ENCODE measurements at regions not wholly inside any gene's neighbourhood (a gene's known extent, or its start where the extent isn't known, plus 50 kb on each side); places are given as distances from the start of the nearest gene placed in this dataset.
A peak's percentile ranks its signal among the peaks of the same experiment; 100 is the strongest.

GRCh38 chr14:81868172-81868571, 334.5 kb upstream of the SEL1L start:
- 8% methylated on average over 5 of the region's 5 CpGs for WGBS (ENCODE audit: missing lambda C conversion rate)
- H3K4me2 ChIP-seq: no peak overlapping the region
- ChIA-PET POLR2A (no interaction called here), CTCF (no interaction called here)
- no peaks in the 10 kb centered on the region for H3K4me1 ChIP-seq
- H3K27ac ChIP-seq: no peak overlapping the region
- peak in 1 of 2 experiments; percentile 2 for DNase-seq (ENCODE audit: low read depth in 1 of 2, low spot score in 1 of 2)
- no peak for FAIRE-seq
- ATAC-seq: no peak; a peak in 1 of 6 replicates
- no peak overlapping the region for H3K4me3 ChIP-seq
- TF ChIP-seq SMC3 (IDR thresholded peaks at IDR 0.05): no peak
- TF ChIP-seq NR3C1 (IDR thresholded peaks at IDR 0.05): no peak
- TF ChIP-seq EHMT2 (IDR thresholded peaks at IDR 0.05; ENCODE audit: low read depth): no peak
- TF ChIP-seq MYC (IDR thresholded peaks at IDR 0.05; ENCODE audit: borderline replicate concordance, low read length): no peak
- no peak for TF ChIP-seq MAX (IDR thresholded peaks at IDR 0.05)
- no peak for TF ChIP-seq TFCP2L1 (CRISPR knock-in tag; IDR thresholded peaks at IDR 0.05)
- no peak for TF ChIP-seq TP53 (CRISPR knock-in tag; IDR thresholded peaks at IDR 0.05)
- no peak for TF ChIP-seq EHF (CRISPR knock-in tag; IDR thresholded peaks at IDR 0.05)
- TF ChIP-seq ZSCAN20 (CRISPR knock-in tag; IDR thresholded peaks at IDR 0.05): no peak
- no peak for TF ChIP-seq NFE2L2 (conservative IDR thresholded peaks at IDR 0.05; ENCODE audit: low read length)
- no peak for TF ChIP-seq KDM1A (IDR thresholded peaks at IDR 0.05; ENCODE audit: low read depth)
- TF ChIP-seq RARB (CRISPR knock-in tag; IDR thresholded peaks at IDR 0.05): no peak
- TF ChIP-seq HOXB5 (CRISPR knock-in tag; IDR thresholded peaks at IDR 0.05): no peak
- no peak for TF ChIP-seq CHD4 (IDR thresholded peaks at IDR 0.05; ENCODE audit: borderline replicate concordance)
- no peaks in the 10 kb centered on the region; the same call in 2 of the 3 replicates for H3K9me3 ChIP-seq

GRCh38 chr14:81871706-81872105, 338.1 kb upstream of the SEL1L start:
- Histone ChIP-seq H3K9me3 (no peaks in the 10 kb centered on the region; the same call in 1 of the 3 replicates), H3K4me3 (no peak overlapping the region), H3K4me1 (no peaks in the 10 kb centered on the region), H3K27ac (no peak overlapping the region), H3K4me2 (no peak overlapping the region)
- POLR2A ChIA-PET: no interaction called here
- DNase-seq (ENCODE audit: low read depth in 1 of 2, low spot score in 1 of 2) (no peak), FAIRE-seq (no peak), ATAC-seq (no peak)
- TF ChIP-seq ZSCAN20 (CRISPR knock-in tag; IDR thresholded peaks at IDR 0.05): no peak
- TF ChIP-seq HDAC2 (IDR thresholded peaks at IDR 0.05): no peak
- no peak for TF ChIP-seq ZNF302 (CRISPR knock-in tag; IDR thresholded peaks at IDR 0.05)
- TF ChIP-seq HMGXB4 (CRISPR knock-in tag; IDR thresholded peaks at IDR 0.05; ENCODE audit: borderline replicate concordance): no peak
- TF ChIP-seq NR3C1 (IDR thresholded peaks at IDR 0.05): no peak
- no peak for TF ChIP-seq ATOH8 (CRISPR knock-in tag; IDR thresholded peaks at IDR 0.05; ENCODE audit: low read depth)
- TF ChIP-seq EHF (CRISPR knock-in tag; IDR thresholded peaks at IDR 0.05): no peak
- no peak for TF ChIP-seq PBX3 (IDR thresholded peaks at IDR 0.05)
- no peak for TF ChIP-seq KDM1A (IDR thresholded peaks at IDR 0.05; ENCODE audit: low read depth)
- no peak for TF ChIP-seq HEYL (CRISPR knock-in tag; IDR thresholded peaks at IDR 0.05)
- WGBS (ENCODE audit: missing lambda C conversion rate): 0% methylated on average over 2 of the region's 2 CpGs
- CTCF ChIA-PET: no interaction called here

- POLR2A ChIA-PET: no interaction called here
- 0% methylated on average over 1 of the region's 1 CpG for WGBS (ENCODE audit: missing lambda C conversion rate)
- CTCF ChIA-PET: interaction anchor here (1.1 kb wide), 1 partner anchor 24 kb away, joined by 3 read pairs; no protein-coding TSS in a partner anchor
- H3K4me3 ChIP-seq: no peak overlapping the region
- no peak for TF ChIP-seq EP300 (IDR thresholded peaks at IDR 0.05)
- TF ChIP-seq RNF2 (IDR thresholded peaks at IDR 0.05; ENCODE audit: borderline replicate concordance, low read depth): no peak
- H3K4me2 ChIP-seq: no peak overlapping the region
- H3K27ac ChIP-seq: no peak overlapping the region
- H3K4me1 ChIP-seq: no peaks in the 10 kb centered on the region
- FAIRE-seq (no peak), ATAC-seq (no peak), DNase-seq (ENCODE audit: low read depth in 1 of 2, low spot score in 1 of 2) (no peak)
- no peaks in the 10 kb centered on the region for H3K9me3 ChIP-seq
Measured at GRCh38 chr14:81884382-81884781, 350.7 kb upstream of the SEL1L start.
